ENCODE measurements at regions not wholly inside any gene's neighbourhood (a gene's known extent, or its start where the extent isn't known, plus 50 kb on each side); places are given as distances from the start of the nearest gene placed in this dataset.

DNA sequence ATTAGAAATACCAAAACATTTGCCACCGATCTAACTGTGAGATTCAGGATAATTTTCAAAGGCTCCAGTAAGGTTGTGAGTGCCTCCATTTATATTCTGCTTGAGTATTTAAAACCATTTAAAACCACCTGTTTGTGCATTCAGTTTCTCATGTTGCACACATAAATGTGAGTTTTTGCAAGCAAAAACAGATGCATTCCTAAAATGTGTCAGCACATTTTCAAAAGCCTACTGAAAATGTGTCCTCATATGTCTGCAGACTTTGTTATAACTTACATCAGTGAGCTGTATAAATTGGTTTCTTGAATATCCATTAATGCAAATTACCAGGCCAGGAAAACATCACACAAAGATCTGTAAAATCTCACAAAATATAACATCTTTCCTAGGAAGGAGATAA lies 676.6 kb upstream of the EPHA7 start:
- H3K9ac ChIP-seq (ENCODE audit: insufficient read depth, low read length), result no peak overlapping the region
- no peak overlapping the region for H3K4me2 ChIP-seq (ENCODE audit: extremely low read depth, insufficient read depth, low read length)
- H3K79me2 ChIP-seq (ENCODE audit: control insufficient read depth, insufficient read depth, low read length), result no peaks in the 10 kb centered on the region
- no peaks in the 10 kb centered on the region for H3K9me3 ChIP-seq (ENCODE audit: control insufficient read depth, insufficient read depth, low read depth, low read length)
- no peak for DNase-seq (ENCODE audit: low read depth in 2 of 2)
- no peak overlapping the region for H3K4me3 ChIP-seq (replicated peaks in 1 of 4; ENCODE audit: control extremely low read depth in 1 of 4, insufficient read depth in 1 of 4, low read depth in 3 of 4, low read length in 4 of 4)
- H3K36me3 ChIP-seq (ENCODE audit: control insufficient read depth, insufficient read depth, low read length), result no peaks in the 10 kb centered on the region
- TF ChIP-seq, protein P1, sequence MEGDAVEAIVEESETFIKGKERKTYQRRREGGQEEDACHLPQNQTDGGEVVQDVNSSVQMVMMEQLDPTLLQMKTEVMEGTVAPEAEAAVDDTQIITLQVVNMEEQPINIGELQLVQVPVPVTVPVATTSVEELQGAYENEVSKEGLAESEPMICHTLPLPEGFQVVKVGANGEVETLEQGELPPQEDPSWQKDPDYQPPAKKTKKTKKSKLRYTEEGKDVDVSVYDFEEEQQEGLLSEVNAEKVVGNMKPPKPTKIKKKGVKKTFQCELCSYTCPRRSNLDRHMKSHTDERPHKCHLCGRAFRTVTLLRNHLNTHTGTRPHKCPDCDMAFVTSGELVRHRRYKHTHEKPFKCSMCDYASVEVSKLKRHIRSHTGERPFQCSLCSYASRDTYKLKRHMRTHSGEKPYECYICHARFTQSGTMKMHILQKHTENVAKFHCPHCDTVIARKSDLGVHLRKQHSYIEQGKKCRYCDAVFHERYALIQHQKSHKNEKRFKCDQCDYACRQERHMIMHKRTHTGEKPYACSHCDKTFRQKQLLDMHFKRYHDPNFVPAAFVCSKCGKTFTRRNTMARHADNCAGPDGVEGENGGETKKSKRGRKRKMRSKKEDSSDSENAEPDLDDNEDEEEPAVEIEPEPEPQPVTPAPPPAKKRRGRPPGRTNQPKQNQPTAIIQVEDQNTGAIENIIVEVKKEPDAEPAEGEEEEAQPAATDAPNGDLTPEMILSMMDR (conservative IDR thresholded peaks at IDR 0.05 in 1 of 2, IDR thresholded peaks at IDR 0.05 in 1 of 2; ENCODE audit: low read depth in 1 of 2, low read length in 2 of 2), result no peak
- no peak for TF ChIP-seq EZH2 (IDR thresholded peaks at IDR 0.05; ENCODE audit: low read length, missing control alignments)
- H4K20me1 ChIP-seq (ENCODE audit: control insufficient read depth, extremely low read depth, insufficient read depth, low read length), result no peaks in the 10 kb centered on the region
- no peaks in the 10 kb centered on the region for H3K27me3 ChIP-seq (ENCODE audit: control insufficient read depth, insufficient read depth, low read length)
- no peaks in the 10 kb centered on the region for H3K4me1 ChIP-seq (ENCODE audit: control insufficient read depth, extremely low read depth, insufficient read depth, low read length)
- H2AFZ ChIP-seq (ENCODE audit: low read length), result no peak overlapping the region
- no peak overlapping the region for H3K27ac ChIP-seq (ENCODE audit: insufficient read depth, low read length)

DNA sequence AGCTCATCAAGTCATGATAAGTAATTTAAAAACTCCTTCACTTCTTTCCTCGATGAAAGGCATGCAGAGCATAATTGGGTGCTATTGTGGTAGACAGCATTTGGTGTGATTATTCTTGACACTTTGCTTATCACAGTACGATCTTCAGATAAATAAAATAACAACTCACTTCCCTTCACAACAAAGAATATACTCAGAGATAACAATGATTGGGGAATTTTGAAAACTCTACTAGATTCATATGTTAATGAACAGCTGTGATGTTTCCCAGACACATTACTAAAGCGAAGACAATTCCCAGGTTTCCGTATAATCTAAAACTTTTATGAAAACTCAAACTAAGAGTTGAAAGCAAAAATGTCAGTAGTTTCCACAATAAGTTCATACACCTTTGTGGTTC lies 670.6 kb upstream of the EPHA7 start:
- Histone ChIP-seq H3K9ac (ENCODE audit: insufficient read depth, low read length) (no peak overlapping the region), H4K20me1 (ENCODE audit: control insufficient read depth, extremely low read depth, insufficient read depth, low read length) (no peaks in the 10 kb centered on the region), H3K36me3 (ENCODE audit: control insufficient read depth, insufficient read depth, low read length) (no peaks in the 10 kb centered on the region), H3K9me3 (ENCODE audit: control insufficient read depth, insufficient read depth, low read depth, low read length) (no peaks in the 10 kb centered on the region), H2AFZ (ENCODE audit: low read length) (no peak overlapping the region), H3K79me2 (ENCODE audit: control insufficient read depth, insufficient read depth, low read length) (no peaks in the 10 kb centered on the region), H3K4me1 (ENCODE audit: control insufficient read depth, extremely low read depth, insufficient read depth, low read length) (no peaks in the 10 kb centered on the region), H3K4me2 (ENCODE audit: extremely low read depth, insufficient read depth, low read length) (no peak overlapping the region), H3K4me3 (replicated peaks in 1 of 4; ENCODE audit: control extremely low read depth in 1 of 4, insufficient read depth in 1 of 4, low read depth in 3 of 4, low read length in 4 of 4) (no peak overlapping the region), H3K27ac (ENCODE audit: insufficient read depth, low read length) (no peak overlapping the region), H3K27me3 (ENCODE audit: control insufficient read depth, insufficient read depth, low read length) (no peaks in the 10 kb centered on the region)
- no peak for TF ChIP-seq EZH2 (IDR thresholded peaks at IDR 0.05; ENCODE audit: low read length, missing control alignments)
- TF ChIP-seq, protein P1 (conservative IDR thresholded peaks at IDR 0.05 in 1 of 2, IDR thresholded peaks at IDR 0.05 in 1 of 2; ENCODE audit: low read depth in 1 of 2, low read length in 2 of 2), result no peak
- DNase-seq (ENCODE audit: low read depth in 2 of 2), result no peak

GRCh38 chr6:94088870-94089269 lies 669.5 kb upstream of the EPHA7 start:
- Histone ChIP-seq H3K9ac (ENCODE audit: insufficient read depth, low read length) (no peak overlapping the region), H3K27ac (ENCODE audit: insufficient read depth, low read length) (no peak overlapping the region), H3K4me3 (replicated peaks in 1 of 4; ENCODE audit: control extremely low read depth in 1 of 4, insufficient read depth in 1 of 4, low read depth in 3 of 4, low read length in 4 of 4) (no peak overlapping the region), H3K9me3 (ENCODE audit: control insufficient read depth, insufficient read depth, low read depth, low read length) (no peaks in the 10 kb centered on the region), H3K4me2 (ENCODE audit: extremely low read depth, insufficient read depth, low read length) (no peak overlapping the region), H2AFZ (ENCODE audit: low read length) (no peak overlapping the region), H3K36me3 (ENCODE audit: control insufficient read depth, insufficient read depth, low read length) (no peaks in the 10 kb centered on the region), H3K79me2 (ENCODE audit: control insufficient read depth, insufficient read depth, low read length) (no peaks in the 10 kb centered on the region), H3K27me3 (ENCODE audit: control insufficient read depth, insufficient read depth, low read length) (no peaks in the 10 kb centered on the region), H4K20me1 (ENCODE audit: control insufficient read depth, extremely low read depth, insufficient read depth, low read length) (no peaks in the 10 kb centered on the region), H3K4me1 (ENCODE audit: control insufficient read depth, extremely low read depth, insufficient read depth, low read length) (no peaks in the 10 kb centered on the region)
- TF ChIP-seq, protein P1 (conservative IDR thresholded peaks at IDR 0.05 in 1 of 2, IDR thresholded peaks at IDR 0.05 in 1 of 2; ENCODE audit: low read depth in 1 of 2, low read length in 2 of 2), result no peak
- TF ChIP-seq EZH2 (IDR thresholded peaks at IDR 0.05; ENCODE audit: low read length, missing control alignments), result no peak
- no peak for DNase-seq (ENCODE audit: low read depth in 2 of 2)
